NCI-H2107 (cell line): ENCODE measurements at regions not wholly inside any gene's neighbourhood (a gene's known extent, or its start where the extent isn't known, plus 50 kb on each side); places are given as distances from the start of the nearest gene placed in this dataset.
A peak's percentile ranks its signal among the peaks of the same experiment; 100 is the strongest.
"Not testable (repeated sequence)": the region's sequence is repeated elsewhere in the genome, so short reads cannot be mapped to it uniquely, and the experiment has no call there.

Source experiments
- DNase-seq: peaks from one replicate; lab custom pipeline; 2025; lab: John Stamatoyannopoulos, UW

- DNase-seq, result no peak
Measured at GRCh38 chr7:65744406-65744805, 128.5 kb upstream of the VKORC1L1 start.

DNA sequence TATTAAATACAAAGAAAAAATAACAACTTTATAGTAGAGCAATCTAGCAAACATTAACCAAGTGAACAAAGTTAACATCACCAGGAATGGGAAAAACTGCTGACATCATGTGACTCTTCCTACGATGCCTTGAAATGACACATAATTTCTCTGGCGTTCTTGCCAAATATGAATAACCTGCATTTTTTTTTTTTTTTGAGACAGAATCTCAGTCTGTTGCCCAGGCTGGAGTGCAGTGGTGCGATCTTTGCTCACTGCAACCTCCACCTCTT, 126.5 kb upstream of the VKORC1L1 start:
- DNase-seq, result no peak

DNA sequence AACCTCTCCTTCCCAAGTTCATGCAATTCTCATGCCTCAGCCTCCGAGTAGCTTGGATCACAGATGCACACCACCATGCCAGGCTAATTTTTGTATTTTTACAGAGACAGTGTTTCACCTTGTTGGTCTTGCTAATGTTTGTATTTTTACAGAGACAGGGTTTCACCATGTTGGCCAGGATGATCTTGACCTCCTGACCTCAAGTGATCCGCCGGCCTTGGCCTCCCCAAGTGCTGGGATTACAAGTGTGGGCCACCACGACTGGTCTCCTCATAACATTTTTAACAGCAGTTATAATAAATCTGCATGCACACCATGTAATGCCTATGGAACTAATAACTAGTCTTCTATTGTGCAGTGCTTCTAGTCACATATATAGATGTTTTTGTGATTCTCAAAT, 123.8 kb upstream of the VKORC1L1 start:
- no peak for DNase-seq

DNA sequence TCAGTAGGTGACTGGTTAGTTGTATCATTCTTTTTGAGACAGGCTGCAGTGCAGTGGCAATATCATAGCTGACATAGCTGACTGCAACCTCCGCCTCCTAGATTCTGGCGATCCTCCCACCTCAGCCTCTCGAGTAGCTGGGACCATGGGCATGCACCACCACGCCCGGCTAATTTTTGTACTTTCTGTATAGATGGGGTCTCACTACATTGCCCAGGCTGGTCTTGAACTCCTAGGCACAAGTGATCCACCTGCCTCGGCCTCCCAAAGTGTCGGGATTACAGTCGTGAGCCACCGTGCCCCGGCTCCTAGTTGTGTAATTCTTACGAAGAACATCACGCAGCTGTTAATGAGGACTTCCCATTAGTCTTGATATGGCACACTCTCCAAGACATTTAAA, 123.4 kb upstream of the VKORC1L1 start:
- DNase-seq, result no peak

DNA sequence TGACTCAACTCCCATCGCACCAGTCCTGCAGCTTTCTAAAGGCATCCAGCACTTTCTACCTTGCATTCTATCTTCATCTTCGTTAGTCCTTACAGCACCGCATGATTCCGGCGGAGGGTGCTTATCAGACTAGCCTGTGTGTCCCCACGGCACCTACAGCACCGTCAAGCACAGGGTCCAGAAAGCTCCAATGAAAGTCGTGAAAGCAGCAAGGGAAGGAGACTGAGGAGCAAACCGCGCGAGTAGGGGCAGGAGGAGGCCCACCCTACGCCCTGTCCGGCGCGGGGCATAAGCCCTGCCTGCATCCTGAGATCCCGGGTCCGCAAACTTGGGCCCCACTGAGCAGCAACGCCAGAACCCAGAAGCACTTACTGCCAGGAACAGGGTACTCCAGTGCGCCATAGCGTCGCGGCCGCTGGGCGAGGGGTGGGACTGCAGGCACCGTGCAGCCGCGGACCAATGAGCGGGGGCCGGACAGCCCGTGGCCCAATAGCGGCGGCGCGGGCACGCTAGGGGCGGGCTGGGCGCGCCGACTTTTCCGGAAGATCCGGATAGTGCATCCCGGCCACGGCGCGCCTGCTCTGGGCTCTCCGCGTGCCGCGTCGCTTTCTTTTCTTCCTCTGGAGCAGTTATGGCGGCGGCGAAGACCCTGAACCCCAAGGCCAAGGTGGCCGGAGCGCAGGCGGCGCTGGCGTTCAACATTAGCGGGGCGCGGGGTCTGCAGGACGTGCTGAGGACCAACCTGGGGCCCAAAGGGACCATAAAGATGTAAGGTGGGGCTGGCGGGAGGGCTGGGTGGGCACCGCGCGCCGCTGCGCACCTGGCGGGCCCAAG, 122.1 kb upstream of the VKORC1L1 start:
- peak; percentile 94 for DNase-seq

GRCh38 chr7:65754070-65754469, 118.8 kb upstream of the VKORC1L1 start:
- DNase-seq, result not testable (repeated sequence)

DNA sequence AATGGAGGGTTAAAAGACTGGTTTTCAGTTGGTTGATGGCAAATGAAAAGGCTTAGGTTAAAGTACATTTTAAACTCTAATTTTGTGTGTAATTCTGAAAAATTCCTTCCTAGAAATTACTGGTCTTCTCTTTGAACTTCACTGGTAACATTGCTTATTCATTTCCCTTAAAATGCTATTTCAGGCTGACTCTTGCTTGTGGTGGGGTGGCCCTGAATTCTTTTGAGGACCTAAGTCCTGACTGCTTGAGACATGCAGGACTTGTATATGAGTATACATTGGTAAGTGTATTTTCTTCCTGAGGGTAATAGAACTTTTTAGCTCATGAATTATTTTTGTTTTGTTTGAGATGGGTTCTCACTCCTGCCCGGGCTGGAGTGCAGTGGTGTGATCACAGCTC, 113.9 kb upstream of the VKORC1L1 start:
- not testable (repeated sequence) for DNase-seq

DNA sequence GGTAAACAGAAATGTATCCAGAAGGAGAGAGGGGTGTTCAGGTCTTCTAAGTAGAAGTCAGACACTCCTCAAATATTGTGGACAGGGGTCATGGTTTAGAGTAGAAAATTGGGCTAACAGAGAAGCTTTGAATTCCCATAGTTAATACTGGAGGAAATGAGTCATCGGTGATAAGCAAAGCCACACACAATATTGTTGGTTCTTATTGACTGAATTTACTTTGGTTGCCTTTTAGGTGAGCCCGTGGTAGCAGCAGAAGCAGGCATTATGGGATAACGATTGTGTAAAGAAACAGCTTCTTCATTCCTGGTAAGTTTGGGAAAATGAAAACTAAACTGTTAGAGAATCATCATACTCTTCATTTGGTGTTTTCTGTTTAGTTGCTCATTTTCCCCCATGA, 110.2 kb upstream of the VKORC1L1 start:
- not testable (repeated sequence) for DNase-seq

DNA sequence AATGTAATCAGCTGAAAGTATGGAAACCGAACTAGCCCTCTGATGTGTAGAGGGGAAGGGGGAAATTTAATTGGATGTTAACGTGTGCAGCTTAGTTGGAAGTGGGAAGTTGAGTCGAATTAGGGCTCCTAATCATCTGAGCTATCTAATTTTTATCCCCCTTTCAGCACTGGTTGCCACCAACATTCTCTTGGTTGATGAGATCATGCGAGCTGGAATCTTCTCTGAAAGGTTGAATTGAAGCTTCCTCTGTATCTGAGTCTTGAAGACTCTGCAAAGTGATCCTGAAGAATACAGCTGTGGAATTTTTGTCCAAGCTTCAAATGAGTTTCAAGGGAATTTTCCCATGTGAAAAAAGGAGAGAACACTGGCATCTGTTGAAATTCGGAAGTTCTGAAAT, 109.8 kb upstream of the VKORC1L1 start:
- DNase-seq, result not testable (repeated sequence)

- peak; percentile 73 for DNase-seq
Measured at GRCh38 chr7:65770473-65771225, 102.2 kb upstream of the VKORC1L1 start.

DNA sequence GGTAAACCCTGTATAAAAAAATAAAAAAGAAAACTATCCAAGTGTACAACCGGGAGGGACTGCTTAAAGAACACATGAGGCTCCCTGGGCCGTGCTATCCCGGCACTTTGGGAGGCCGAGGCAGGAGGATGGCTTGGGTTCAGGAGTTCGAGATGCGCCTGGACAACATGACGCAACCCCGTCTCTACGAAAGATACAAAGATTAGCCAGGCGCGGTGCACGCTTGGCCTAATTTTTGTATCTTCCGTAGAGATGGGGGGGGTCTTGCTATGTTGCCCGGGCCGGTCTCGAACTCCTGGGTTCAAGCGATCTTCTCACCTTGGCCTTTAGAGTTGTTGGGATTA, 101.7 kb upstream of the VKORC1L1 start:
- DNase-seq, result not testable (repeated sequence)

- not testable (repeated sequence) for DNase-seq
Measured at GRCh38 chr7:65776677-65777076, 96.2 kb upstream of the VKORC1L1 start.

GRCh38 chr7:65789943-65790342, 82.9 kb upstream of the VKORC1L1 start:
- not testable (repeated sequence) for DNase-seq

GRCh38 chr7:65791788-65792187, 81.1 kb upstream of the VKORC1L1 start:
- not testable (repeated sequence) for DNase-seq

- not testable (repeated sequence) for DNase-seq
Measured at GRCh38 chr7:65792726-65793125, 80.1 kb upstream of the VKORC1L1 start.

GRCh38 chr7:65794671-65795391, 78.0 kb upstream of the VKORC1L1 start:
- DNase-seq, result not testable (repeated sequence)

DNA sequence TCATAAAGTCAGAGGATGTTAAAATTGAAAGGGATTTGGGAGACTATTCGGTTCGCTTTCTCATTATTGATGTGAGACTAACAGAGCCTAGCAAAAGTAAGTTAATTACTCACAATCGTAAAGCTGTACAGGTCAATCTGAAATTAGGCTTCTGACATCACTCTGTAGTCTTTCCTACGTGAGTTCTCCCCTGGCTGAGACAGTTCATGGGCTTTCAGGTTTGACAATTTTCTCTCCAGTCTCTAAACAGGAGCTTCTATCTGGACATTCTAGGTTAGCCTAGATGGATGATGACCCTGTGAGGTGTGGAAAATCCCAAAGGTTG, 77.5 kb upstream of the VKORC1L1 start:
- DNase-seq, result not testable (repeated sequence)

GRCh38 chr7:65796205-65796604, 76.7 kb upstream of the VKORC1L1 start:
- no peak for DNase-seq

GRCh38 chr7:65797086-65797485, 75.8 kb upstream of the VKORC1L1 start:
- not testable (repeated sequence) for DNase-seq

DNA sequence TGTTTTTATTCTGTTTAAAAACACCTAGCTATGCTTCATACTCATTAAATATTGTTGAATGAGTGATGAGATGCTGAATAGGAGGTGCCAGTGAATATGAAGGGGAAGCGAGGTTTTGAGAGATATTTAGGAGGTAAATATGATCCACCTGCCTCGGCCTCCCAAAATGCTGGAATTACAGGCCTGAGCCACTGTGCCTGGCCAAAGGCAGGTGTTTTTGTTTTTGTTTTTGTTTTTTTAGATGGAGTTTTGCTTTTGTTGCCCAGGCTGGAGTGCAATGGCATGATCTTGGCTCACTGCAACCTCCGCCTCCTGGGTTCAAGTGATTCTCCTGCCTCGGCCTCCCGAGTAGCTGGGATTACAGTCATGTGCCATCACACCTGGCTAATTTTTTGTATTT, 75.3 kb upstream of the VKORC1L1 start:
- not testable (repeated sequence) for DNase-seq

DNA sequence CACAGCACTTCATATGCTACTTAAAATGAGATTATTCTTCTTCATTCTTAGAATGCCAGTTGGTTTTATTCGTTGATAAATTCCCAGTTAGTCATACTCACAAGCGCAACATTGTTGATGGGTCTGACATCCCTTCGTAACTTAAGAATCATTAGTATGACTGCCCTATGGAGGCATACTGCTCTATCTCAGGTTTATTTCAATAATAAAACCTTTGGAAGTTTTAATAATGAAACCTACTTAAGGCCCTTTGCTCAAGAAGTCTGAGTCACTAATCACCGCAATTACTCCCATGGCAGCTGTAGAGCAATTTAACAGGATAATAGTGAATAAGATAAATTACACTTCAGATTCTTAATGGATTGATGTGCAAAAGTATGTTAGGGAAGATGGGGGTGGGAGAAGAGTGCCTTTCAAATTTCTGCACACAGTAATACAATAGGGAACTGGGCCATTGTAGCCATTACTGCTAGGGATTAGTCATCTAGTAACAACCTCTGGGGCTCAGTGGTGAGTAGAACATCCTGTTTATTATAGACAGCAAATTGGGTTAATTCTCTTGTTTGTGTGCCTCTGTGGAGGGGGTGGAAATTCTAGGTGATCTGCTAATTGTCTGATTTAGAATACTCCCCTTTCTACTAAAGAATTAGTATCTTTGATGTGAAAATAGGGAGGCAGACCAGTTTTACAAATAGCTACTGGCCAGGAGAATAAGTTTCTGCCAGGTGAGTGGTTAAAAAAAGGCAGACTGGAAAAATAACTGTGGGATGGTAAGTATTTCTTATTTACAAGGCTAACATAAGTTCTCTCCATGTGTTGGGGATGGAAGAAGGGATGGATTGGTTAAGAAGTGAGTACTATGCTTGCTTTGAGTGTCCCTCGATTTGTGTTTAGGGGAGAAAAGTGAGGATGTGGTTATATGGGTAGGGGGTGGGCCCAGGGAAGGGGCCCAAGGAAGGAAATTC, 74.5 kb upstream of the VKORC1L1 start:
- DNase-seq, result no peak

DNA sequence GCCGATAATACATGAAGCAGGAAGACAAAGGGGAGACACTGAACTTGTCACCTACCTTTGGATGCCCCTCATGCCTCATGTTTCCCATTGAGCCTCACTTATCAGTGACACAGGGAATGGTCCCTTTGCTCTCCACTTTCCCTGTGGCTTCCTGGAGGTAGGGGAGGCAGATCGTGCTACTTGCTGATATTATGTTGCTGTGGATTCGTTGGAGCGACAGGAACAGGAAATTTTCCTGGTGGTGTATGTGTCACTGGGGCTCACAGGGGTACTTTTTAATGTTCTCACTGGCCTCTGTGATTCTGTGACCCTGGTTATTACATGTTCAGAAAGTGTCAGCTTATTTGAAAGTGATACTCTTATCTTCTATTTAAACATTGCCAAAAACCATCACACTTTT, 72.7 kb upstream of the VKORC1L1 start:
- DNase-seq, result not testable (repeated sequence)
